Caco-2 (cell line): ENCODE measurements at regions not wholly inside any gene's neighbourhood (a gene's known extent, or its start where the extent isn't known, plus 50 kb on each side); places are given as distances from the start of the nearest gene placed in this dataset.

Experiments used
- BruUV-seq: library from RNA; stranded (reverse); fragments of 400-500 nt; replicated peaks from 2 replicates; lab custom pipeline; 2021; lab: Mats Ljungman, UMichigan
- CTCF ChIA-PET: fragments of 300-600 bp; sonication (Branson Sonifier 250); formaldehyde crosslinking; loops from one replicate; lab custom pipeline; 2022; ENCODE audit warnings: antibody characterized with exemption; lab: Charles Lee
- POLR2A ChIA-PET: fragments of 300-600 bp; sonication (Branson Sonifier 250); formaldehyde crosslinking; loops from one replicate; lab custom pipeline; 2022; ENCODE audit warnings: antibody characterized with exemption; lab: Charles Lee
- DNase-seq, 2 experiments: peaks; one replicate each; pipeline versions ENCODE4 v3.0.0 to v3.0.0-alpha.2; 2020 to 2022
- H3K27me3 ChIP-seq: replicated peaks from 2 replicates; pipeline ENCODE4 v1.6.0; 2011; ENCODE audit warnings: low read length; ENCODE audit not compliant: control insufficient read depth, insufficient read depth
- H3K36me3 ChIP-seq: 2 replicates; pipeline ENCODE4 v1.5.1; 2011; ENCODE audit warnings: low read length; ENCODE audit not compliant: control insufficient read depth, insufficient read depth
- H3K4me1 ChIP-seq: fragments of 250-450 bp; sonication (Bioruptor Pico); 2 replicates; pipeline ENCODE4 v1.5.1; 2020; ENCODE audit warnings: mild to moderate bottlenecking
- H3K4me3 ChIP-seq: 2 replicates; pipeline ENCODE4 v1.5.1; 2011; ENCODE audit warnings: low read depth, mild to moderate bottlenecking, control low read depth, low read length
- H3K9me3 ChIP-seq: fragments of 250-450 bp; sonication (Bioruptor Pico); 2 replicates; pipeline ENCODE4 v1.5.1; 2020; ENCODE audit warnings: mild to moderate bottlenecking, moderate library complexity
- H3K27ac Mint-ChIP-seq: one replicate; pipeline ENCODE4 v1.8.0; 2022; ENCODE audit warnings: mixed read lengths; ENCODE audit not compliant: unreplicated experiment
- H3K27me3 Mint-ChIP-seq: one replicate; pipeline ENCODE4 v1.8.0; 2022; ENCODE audit warnings: mixed read lengths; ENCODE audit not compliant: insufficient read depth, unreplicated experiment
- H3K36me3 Mint-ChIP-seq: one replicate; pipeline ENCODE4 v1.8.0; 2022; ENCODE audit warnings: mild to moderate bottlenecking, mixed read lengths; ENCODE audit not compliant: insufficient read depth, unreplicated experiment
- H3K4me1 Mint-ChIP-seq: one replicate; pipeline ENCODE4 v1.8.0; 2022; ENCODE audit warnings: low read depth, mixed read lengths; ENCODE audit not compliant: unreplicated experiment
- H3K4me3 Mint-ChIP-seq: one replicate; pipeline ENCODE4 v1.8.0; 2022; ENCODE audit warnings: mild to moderate bottlenecking, moderate library complexity, mixed read lengths; ENCODE audit not compliant: unreplicated experiment
- H3K9me3 Mint-ChIP-seq: one replicate; pipeline ENCODE4 v1.8.0; 2022; ENCODE audit warnings: mixed read lengths; ENCODE audit not compliant: unreplicated experiment
- intact Hi-C: fragments of 100-400 bp; cut with micrococcal nuclease; formaldehyde crosslinking; loops from one replicate; pipeline ENCODE4 v1.10.0; 2022; ENCODE audit not compliant: unreplicated experiment
- TF ChIP-seq, protein P1 (sequence below), 2 experiments: fragments of 200-600 bp in 1 of 2; IDR thresholded peaks; 1 replicate in 1 of 2; 2 replicates in 1 of 2; pipeline versions ENCODE4 v1.5.1 to v1.8.0; 2011 to 2022; ENCODE audit warnings: antibody characterized with exemption in 1 of 2, control low read depth in 1 of 2, inconsistent platforms in 1 of 2, low read depth in 1 of 2, low read length in 1 of 2, mild to moderate bottlenecking in 1 of 2, moderate library complexity in 1 of 2; ENCODE audit not compliant: insufficient read depth in 1 of 2, severe bottlenecking in 1 of 2, unreplicated experiment in 1 of 2

DNA sequence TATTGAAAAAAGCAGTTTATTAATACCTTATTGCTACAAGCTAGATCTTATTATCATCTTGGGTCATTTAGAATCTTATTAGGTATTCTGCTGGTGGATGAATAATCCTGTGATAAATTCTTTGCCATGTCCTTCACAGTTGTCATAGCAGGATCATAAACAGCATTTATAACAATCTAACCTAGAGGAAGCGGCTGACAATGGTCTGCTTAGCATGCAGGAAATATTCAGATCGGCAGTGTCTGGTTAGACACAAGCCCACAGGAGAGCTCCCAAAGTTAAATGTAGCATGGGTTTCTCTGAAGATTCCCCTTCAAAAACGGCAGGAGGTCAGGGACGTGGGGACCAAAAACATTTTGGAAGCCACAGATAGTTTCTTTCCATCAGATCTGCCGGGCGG lies 179.3 kb downstream of the FOXB1 start:
- TF ChIP-seq, protein P1, sequence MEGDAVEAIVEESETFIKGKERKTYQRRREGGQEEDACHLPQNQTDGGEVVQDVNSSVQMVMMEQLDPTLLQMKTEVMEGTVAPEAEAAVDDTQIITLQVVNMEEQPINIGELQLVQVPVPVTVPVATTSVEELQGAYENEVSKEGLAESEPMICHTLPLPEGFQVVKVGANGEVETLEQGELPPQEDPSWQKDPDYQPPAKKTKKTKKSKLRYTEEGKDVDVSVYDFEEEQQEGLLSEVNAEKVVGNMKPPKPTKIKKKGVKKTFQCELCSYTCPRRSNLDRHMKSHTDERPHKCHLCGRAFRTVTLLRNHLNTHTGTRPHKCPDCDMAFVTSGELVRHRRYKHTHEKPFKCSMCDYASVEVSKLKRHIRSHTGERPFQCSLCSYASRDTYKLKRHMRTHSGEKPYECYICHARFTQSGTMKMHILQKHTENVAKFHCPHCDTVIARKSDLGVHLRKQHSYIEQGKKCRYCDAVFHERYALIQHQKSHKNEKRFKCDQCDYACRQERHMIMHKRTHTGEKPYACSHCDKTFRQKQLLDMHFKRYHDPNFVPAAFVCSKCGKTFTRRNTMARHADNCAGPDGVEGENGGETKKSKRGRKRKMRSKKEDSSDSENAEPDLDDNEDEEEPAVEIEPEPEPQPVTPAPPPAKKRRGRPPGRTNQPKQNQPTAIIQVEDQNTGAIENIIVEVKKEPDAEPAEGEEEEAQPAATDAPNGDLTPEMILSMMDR (IDR thresholded peaks at IDR 0.05; ENCODE audit: insufficient read depth in 1 of 2, low read depth in 1 of 2, low read length in 1 of 2, severe bottlenecking in 1 of 2, unreplicated experiment in 1 of 2): no peak
- H3K36me3 ChIP-seq: no peaks in the 10 kb centered on the region
- H3K4me3 ChIP-seq: no peak overlapping the region
- H3K27ac Mint-ChIP-seq: no peak overlapping the region
- no peak for DNase-seq
- no peaks in the 10 kb centered on the region; the same call in 1 of the 2 replicates for H3K27me3 ChIP-seq
- ChIA-PET POLR2A (no interaction called here), CTCF (no interaction called here)
- H3K27me3 Mint-ChIP-seq: peaks cover 10% of the 10 kb centered on the region
- H3K36me3 Mint-ChIP-seq: no peaks in the 10 kb centered on the region
- intact Hi-C loops: loop anchor here (10.0 kb wide), 1 partner anchor 141 kb away; no protein-coding TSS in a partner anchor
- no peaks in the 10 kb centered on the region for H3K4me1 ChIP-seq
- BruUV-seq: no TSS peak
- no peak overlapping the region for H3K4me3 Mint-ChIP-seq
- no peaks in the 10 kb centered on the region for H3K9me3 Mint-ChIP-seq
- H3K4me1 Mint-ChIP-seq: no peaks in the 10 kb centered on the region
- H3K9me3 ChIP-seq: no peaks in the 10 kb centered on the region

- Mint-ChIP-seq H3K9me3 (no peaks in the 10 kb centered on the region), H3K27me3 (peaks cover 9% of the 10 kb centered on the region), H3K4me1 (no peaks in the 10 kb centered on the region), H3K36me3 (no peaks in the 10 kb centered on the region), H3K27ac (no peak overlapping the region), H3K4me3 (no peak overlapping the region)
- BruUV-seq: no TSS peak
- no peak for DNase-seq
- Histone ChIP-seq H3K27me3 (no peaks in the 10 kb centered on the region; the same call in 1 of the 2 replicates), H3K4me3 (no peak overlapping the region), H3K36me3 (no peaks in the 10 kb centered on the region), H3K4me1 (no peaks in the 10 kb centered on the region), H3K9me3 (no peaks in the 10 kb centered on the region)
- POLR2A ChIA-PET: no interaction called here
- TF ChIP-seq, protein P1 (IDR thresholded peaks at IDR 0.05; ENCODE audit: insufficient read depth in 1 of 2, low read depth in 1 of 2, low read length in 1 of 2, severe bottlenecking in 1 of 2, unreplicated experiment in 1 of 2): no peak
- CTCF ChIA-PET: no interaction called here
- intact Hi-C loops: loop anchor here (10.0 kb wide), 1 partner anchor 140 kb away; no protein-coding TSS in a partner anchor
Measured at GRCh38 chr15:60184579-60184978, 180.5 kb downstream of the FOXB1 start.

GRCh38 chr15:60191016-60191415 lies 186.9 kb downstream of the FOXB1 start:
- Mint-ChIP-seq H3K27me3 (peaks cover 8% of the 10 kb centered on the region), H3K36me3 (no peaks in the 10 kb centered on the region), H3K4me3 (no peak overlapping the region), H3K4me1 (no peaks in the 10 kb centered on the region), H3K27ac (no peak overlapping the region), H3K9me3 (no peaks in the 10 kb centered on the region)
- H3K36me3 ChIP-seq: no peaks in the 10 kb centered on the region
- TF ChIP-seq, protein P1 (IDR thresholded peaks at IDR 0.05; ENCODE audit: insufficient read depth in 1 of 2, low read depth in 1 of 2, low read length in 1 of 2, severe bottlenecking in 1 of 2, unreplicated experiment in 1 of 2): no peak
- CTCF ChIA-PET: no interaction called here
- POLR2A ChIA-PET: no interaction called here
- H3K9me3 ChIP-seq: no peaks in the 10 kb centered on the region
- no peaks in the 10 kb centered on the region for H3K4me1 ChIP-seq
- DNase-seq: no peak
- no peak overlapping the region for H3K4me3 ChIP-seq
- H3K27me3 ChIP-seq: no peaks in the 10 kb centered on the region; the same call in 1 of the 2 replicates
- intact Hi-C loops: no loop called here
- no TSS peak for BruUV-seq
